GM23338 (cell line): ENCODE measurements at regions not wholly inside any gene's neighbourhood (a gene's known extent, or its start where the extent isn't known, plus 50 kb on each side); places are given as distances from the start of the nearest gene placed in this dataset.

Experiments used
- ATAC-seq: fragments of 200-7000 bp; cut with Tn5 transposase; 3 replicates; pipeline ENCODE4 v1.9.1; 2020
- DNase-seq: peaks from one replicate; pipeline ENCODE4 v3.0.0-alpha.2; 2015; ENCODE audit warnings: low spot score
- H2AFZ ChIP-seq: fragments of 200-600 bp; sonication (generic); 2 replicates; pipeline ENCODE4 v1.8.0; 2016; ENCODE audit warnings: antibody characterized with exemption, mild to moderate bottlenecking, moderate library complexity
- H3F3A ChIP-seq: fragments of 200-600 bp; sonication (generic); replicated peaks from 2 replicates; pipeline ENCODE4 v1.8.0; 2017; ENCODE audit warnings: antibody characterized with exemption, mixed run types, low read depth
- H3K27ac ChIP-seq: fragments of 200-600 bp; sonication (generic); 2 replicates; pipeline ENCODE4 v1.6.1; 2016; ENCODE audit warnings: low read depth
- H3K27me3 ChIP-seq: fragments of 200-600 bp; sonication (generic); 2 replicates; pipeline ENCODE4 v1.8.0; 2016; ENCODE audit warnings: mild to moderate bottlenecking, mixed run types, moderate library complexity; ENCODE audit not compliant: insufficient read depth
- H3K36me3 ChIP-seq: fragments of 200-600 bp; sonication (generic); 2 replicates; pipeline ENCODE4 v1.8.0; 2016; ENCODE audit warnings: mild to moderate bottlenecking; ENCODE audit not compliant: insufficient read depth
- H3K4me1 ChIP-seq: fragments of 200-600 bp; sonication (generic); 2 replicates; pipeline ENCODE4 v1.8.0; 2016; ENCODE audit warnings: mild to moderate bottlenecking, moderate library complexity; ENCODE audit not compliant: insufficient read depth
- H3K4me2 ChIP-seq: fragments of 200-600 bp; sonication (generic); 2 replicates; pipeline ENCODE4 v1.7.1; 2017; ENCODE audit warnings: mixed run types
- H3K4me3 ChIP-seq: fragments of 200-600 bp; sonication (generic); 2 replicates; pipeline ENCODE4 v1.6.1; 2016; ENCODE audit warnings: mixed run types
- H3K79me2 ChIP-seq: fragments of 200-600 bp; sonication (generic); replicated peaks from 2 replicates; pipeline ENCODE4 v1.8.0; 2017; ENCODE audit warnings: mild to moderate bottlenecking; ENCODE audit not compliant: insufficient read depth
- H3K9me2 ChIP-seq: fragments of 200-600 bp; sonication (generic); 2 replicates; pipeline ENCODE4 v1.8.0; 2017; ENCODE audit not compliant: insufficient read depth
- H4K20me1 ChIP-seq: fragments of 200-600 bp; sonication (generic); replicated peaks from 2 replicates; pipeline ENCODE4 v1.8.0; 2017; ENCODE audit warnings: mild to moderate bottlenecking; ENCODE audit not compliant: insufficient read depth
- H3K27ac Mint-ChIP-seq: 2 replicates; pipeline ENCODE4 v1.8.0; 2020; ENCODE audit warnings: inconsistent platforms, mild to moderate bottlenecking, moderate library complexity, mixed read lengths
- H3K27me3 Mint-ChIP-seq: 3 replicates; pipeline ENCODE4 v1.8.0; 2022; ENCODE audit warnings: low read depth, mild to moderate bottlenecking, moderate library complexity, mixed read lengths, inconsistent platforms; ENCODE audit not compliant: insufficient read depth, poor library complexity
- H3K36me3 Mint-ChIP-seq: 3 replicates; pipeline ENCODE4 v1.8.0; 2021; ENCODE audit warnings: low read depth, mild to moderate bottlenecking, inconsistent platforms, moderate library complexity, mixed read lengths
- H3K4me1 Mint-ChIP-seq: 3 replicates; pipeline ENCODE4 v1.8.0; 2020; ENCODE audit warnings: mild to moderate bottlenecking, inconsistent platforms, mixed read lengths
- H3K4me3 Mint-ChIP-seq: 3 replicates; pipeline ENCODE4 v1.8.0; 2021; ENCODE audit warnings: moderate library complexity, mild to moderate bottlenecking, inconsistent platforms, mixed read lengths
- H3K9me3 Mint-ChIP-seq: 3 replicates; pipeline ENCODE4 v1.8.0; 2020; ENCODE audit warnings: moderate library complexity, mild to moderate bottlenecking, inconsistent platforms, mixed read lengths
- CREB1 ChIP-seq: fragments of 250-450 bp; sonication (Bioruptor Pico); IDR thresholded peaks from 2 replicates; pipeline ENCODE4 v1.5.0; 2020; ENCODE audit warnings: low read depth, mild to moderate bottlenecking, moderate library complexity
- CTCF ChIP-seq, 2 experiments: fragments of 200-600 bp in 1 of 2; sonication (generic) in 1 of 2; conservative IDR thresholded peaks; 2 replicates each; pipeline versions ENCODE4 v1.5.1 to v1.6.1; 2016 to 2017; ENCODE audit warnings: antibody characterized with exemption in 2 of 2, low read depth in 2 of 2, mild to moderate bottlenecking in 2 of 2, moderate library complexity in 1 of 2
- ETS1 ChIP-seq: IDR thresholded peaks from 2 replicates; pipeline ENCODE4 v1.6.1; 2016; ENCODE audit warnings: antibody characterized with exemption
- EZH2 ChIP-seq: fragments of 200-600 bp; sonication (generic); IDR thresholded peaks from one replicate; pipeline ENCODE4 v1.8.0; 2017; ENCODE audit warnings: antibody characterized with exemption, mild to moderate bottlenecking, low read depth; ENCODE audit not compliant: unreplicated experiment
- EZH2phosphoT487 ChIP-seq: fragments of 200-600 bp; sonication (generic); IDR thresholded peaks from one replicate; pipeline ENCODE4 v1.8.1; 2018; ENCODE audit warnings: antibody characterized with exemption; ENCODE audit not compliant: unreplicated experiment
- JUNB ChIP-seq: IDR thresholded peaks from one replicate; pipeline ENCODE4 v1.6.1; 2016; ENCODE audit warnings: antibody characterized with exemption; ENCODE audit not compliant: unreplicated experiment
- NANOG ChIP-seq: IDR thresholded peaks from 2 replicates; pipeline ENCODE4 v1.6.1; 2016; ENCODE audit warnings: antibody characterized with exemption, borderline replicate concordance
- POLR2AphosphoS5 ChIP-seq: IDR thresholded peaks from 2 replicates; pipeline ENCODE4 v1.6.1; 2016; ENCODE audit warnings: antibody characterized with exemption, low read depth
- STAT1 ChIP-seq: IDR thresholded peaks from one replicate; pipeline ENCODE4 v1.6.1; 2016; ENCODE audit warnings: antibody characterized with exemption; ENCODE audit not compliant: unreplicated experiment
- ZNF114 ChIP-seq: fragments of 250-450 bp; sonication (Bioruptor Pico); IDR thresholded peaks from 2 replicates; pipeline ENCODE4 v1.5.0; 2020; ENCODE audit warnings: mild to moderate bottlenecking, moderate library complexity
- ZNF331 ChIP-seq: fragments of 250-450 bp; sonication (Bioruptor Pico); IDR thresholded peaks from 2 replicates; pipeline ENCODE4 v1.5.0; 2020; ENCODE audit warnings: low read depth, mild to moderate bottlenecking, moderate library complexity
- TF ChIP-seq, protein P1 (sequence below): IDR thresholded peaks from one replicate; pipeline ENCODE4 v1.6.1; 2018; ENCODE audit warnings: antibody characterized with exemption; ENCODE audit not compliant: unreplicated experiment
- TF ChIP-seq, protein P2 (sequence below): fragments of 250-450 bp; sonication (Bioruptor Pico); IDR thresholded peaks from 2 replicates; pipeline ENCODE4 v1.5.0; 2020; ENCODE audit warnings: mild to moderate bottlenecking, moderate library complexity

- no peak overlapping the region for H3K27ac ChIP-seq
- no peaks in the 10 kb centered on the region for H3K9me2 ChIP-seq
- no peaks in the 10 kb centered on the region for H3K79me2 ChIP-seq
- Mint-ChIP-seq H3K27me3 (peaks cover 2% of the 10 kb centered on the region), H3K36me3 (peaks cover 53% of the 10 kb centered on the region), H3K4me1 (no peaks in the 10 kb centered on the region), H3K9me3 (peaks cover 98% of the 10 kb centered on the region), H3K27ac (no peak overlapping the region), H3K4me3 (no peak overlapping the region)
- H3K36me3 ChIP-seq = peaks cover 3% of the 10 kb centered on the region; the same call in 1 of the 2 replicates
- no peak overlapping the region for H3K4me3 ChIP-seq
- TF ChIP-seq CTCF (conservative IDR thresholded peaks at IDR 0.05; ENCODE audit: low read depth in 2 of 2) = no peak
- TF ChIP-seq EZH2phosphoT487 = no peak
- TF ChIP-seq ZNF331 (CRISPR knock-in tag) = no peak
- no peak for TF ChIP-seq ZNF114 (CRISPR knock-in tag)
- no peak for TF ChIP-seq NANOG
- TF ChIP-seq ETS1 = no peak
- TF ChIP-seq, protein P1, sequence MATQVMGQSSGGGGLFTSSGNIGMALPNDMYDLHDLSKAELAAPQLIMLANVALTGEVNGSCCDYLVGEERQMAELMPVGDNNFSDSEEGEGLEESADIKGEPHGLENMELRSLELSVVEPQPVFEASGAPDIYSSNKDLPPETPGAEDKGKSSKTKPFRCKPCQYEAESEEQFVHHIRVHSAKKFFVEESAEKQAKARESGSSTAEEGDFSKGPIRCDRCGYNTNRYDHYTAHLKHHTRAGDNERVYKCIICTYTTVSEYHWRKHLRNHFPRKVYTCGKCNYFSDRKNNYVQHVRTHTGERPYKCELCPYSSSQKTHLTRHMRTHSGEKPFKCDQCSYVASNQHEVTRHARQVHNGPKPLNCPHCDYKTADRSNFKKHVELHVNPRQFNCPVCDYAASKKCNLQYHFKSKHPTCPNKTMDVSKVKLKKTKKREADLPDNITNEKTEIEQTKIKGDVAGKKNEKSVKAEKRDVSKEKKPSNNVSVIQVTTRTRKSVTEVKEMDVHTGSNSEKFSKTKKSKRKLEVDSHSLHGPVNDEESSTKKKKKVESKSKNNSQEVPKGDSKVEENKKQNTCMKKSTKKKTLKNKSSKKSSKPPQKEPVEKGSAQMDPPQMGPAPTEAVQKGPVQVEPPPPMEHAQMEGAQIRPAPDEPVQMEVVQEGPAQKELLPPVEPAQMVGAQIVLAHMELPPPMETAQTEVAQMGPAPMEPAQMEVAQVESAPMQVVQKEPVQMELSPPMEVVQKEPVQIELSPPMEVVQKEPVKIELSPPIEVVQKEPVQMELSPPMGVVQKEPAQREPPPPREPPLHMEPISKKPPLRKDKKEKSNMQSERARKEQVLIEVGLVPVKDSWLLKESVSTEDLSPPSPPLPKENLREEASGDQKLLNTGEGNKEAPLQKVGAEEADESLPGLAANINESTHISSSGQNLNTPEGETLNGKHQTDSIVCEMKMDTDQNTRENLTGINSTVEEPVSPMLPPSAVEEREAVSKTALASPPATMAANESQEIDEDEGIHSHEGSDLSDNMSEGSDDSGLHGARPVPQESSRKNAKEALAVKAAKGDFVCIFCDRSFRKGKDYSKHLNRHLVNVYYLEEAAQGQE = no peak
- TF ChIP-seq, protein P2, sequence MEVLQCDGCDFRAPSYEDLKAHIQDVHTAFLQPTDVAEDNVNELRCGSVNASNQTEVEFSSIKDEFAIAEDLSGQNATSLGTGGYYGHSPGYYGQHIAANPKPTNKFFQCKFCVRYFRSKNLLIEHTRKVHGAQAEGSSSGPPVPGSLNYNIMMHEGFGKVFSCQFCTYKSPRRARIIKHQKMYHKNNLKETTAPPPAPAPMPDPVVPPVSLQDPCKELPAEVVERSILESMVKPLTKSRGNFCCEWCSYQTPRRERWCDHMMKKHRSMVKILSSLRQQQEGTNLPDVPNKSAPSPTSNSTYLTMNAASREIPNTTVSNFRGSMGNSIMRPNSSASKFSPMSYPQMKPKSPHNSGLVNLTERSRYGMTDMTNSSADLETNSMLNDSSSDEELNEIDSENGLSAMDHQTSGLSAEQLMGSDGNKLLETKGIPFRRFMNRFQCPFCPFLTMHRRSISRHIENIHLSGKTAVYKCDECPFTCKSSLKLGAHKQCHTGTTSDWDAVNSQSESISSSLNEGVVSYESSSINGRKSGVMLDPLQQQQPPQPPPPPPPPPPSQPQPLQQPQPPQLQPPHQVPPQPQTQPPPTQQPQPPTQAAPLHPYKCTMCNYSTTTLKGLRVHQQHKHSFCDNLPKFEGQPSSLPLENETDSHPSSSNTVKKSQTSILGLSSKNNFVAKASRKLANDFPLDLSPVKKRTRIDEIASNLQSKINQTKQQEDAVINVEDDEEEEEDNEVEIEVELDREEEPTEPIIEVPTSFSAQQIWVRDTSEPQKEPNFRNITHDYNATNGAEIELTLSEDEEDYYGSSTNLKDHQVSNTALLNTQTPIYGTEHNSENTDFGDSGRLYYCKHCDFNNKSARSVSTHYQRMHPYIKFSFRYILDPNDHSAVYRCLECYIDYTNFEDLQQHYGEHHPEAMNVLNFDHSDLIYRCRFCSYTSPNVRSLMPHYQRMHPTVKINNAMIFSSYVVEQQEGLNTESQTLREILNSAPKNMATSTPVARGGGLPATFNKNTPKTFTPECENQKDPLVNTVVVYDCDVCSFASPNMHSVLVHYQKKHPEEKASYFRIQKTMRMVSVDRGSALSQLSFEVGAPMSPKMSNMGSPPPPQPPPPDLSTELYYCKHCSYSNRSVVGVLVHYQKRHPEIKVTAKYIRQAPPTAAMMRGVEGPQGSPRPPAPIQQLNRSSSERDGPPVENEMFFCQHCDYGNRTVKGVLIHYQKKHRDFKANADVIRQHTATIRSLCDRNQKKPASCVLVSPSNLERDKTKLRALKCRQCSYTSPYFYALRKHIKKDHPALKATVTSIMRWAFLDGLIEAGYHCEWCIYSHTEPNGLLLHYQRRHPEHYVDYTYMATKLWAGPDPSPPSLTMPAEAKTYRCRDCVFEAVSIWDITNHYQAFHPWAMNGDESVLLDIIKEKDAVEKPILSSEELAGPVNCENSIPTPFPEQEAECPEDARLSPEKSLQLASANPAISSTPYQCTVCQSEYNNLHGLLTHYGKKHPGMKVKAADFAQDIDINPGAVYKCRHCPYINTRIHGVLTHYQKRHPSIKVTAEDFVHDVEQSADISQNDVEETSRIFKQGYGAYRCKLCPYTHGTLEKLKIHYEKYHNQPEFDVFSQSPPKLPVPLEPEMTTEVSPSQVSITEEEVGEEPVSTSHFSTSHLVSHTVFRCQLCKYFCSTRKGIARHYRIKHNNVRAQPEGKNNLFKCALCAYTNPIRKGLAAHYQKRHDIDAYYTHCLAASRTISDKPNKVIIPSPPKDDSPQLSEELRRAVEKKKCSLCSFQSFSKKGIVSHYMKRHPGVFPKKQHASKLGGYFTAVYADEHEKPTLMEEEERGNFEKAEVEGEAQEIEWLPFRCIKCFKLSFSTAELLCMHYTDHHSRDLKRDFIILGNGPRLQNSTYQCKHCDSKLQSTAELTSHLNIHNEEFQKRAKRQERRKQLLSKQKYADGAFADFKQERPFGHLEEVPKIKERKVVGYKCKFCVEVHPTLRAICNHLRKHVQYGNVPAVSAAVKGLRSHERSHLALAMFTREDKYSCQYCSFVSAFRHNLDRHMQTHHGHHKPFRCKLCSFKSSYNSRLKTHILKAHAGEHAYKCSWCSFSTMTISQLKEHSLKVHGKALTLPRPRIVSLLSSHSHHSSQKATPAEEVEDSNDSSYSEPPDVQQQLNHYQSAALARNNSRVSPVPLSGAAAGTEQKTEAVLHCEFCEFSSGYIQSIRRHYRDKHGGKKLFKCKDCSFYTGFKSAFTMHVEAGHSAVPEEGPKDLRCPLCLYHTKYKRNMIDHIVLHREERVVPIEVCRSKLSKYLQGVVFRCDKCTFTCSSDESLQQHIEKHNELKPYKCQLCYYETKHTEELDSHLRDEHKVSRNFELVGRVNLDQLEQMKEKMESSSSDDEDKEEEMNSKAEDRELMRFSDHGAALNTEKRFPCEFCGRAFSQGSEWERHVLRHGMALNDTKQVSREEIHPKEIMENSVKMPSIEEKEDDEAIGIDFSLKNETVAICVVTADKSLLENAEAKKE = no peak
- no peak for TF ChIP-seq CREB1 (CRISPR knock-in tag)
- TF ChIP-seq STAT1 = no peak
- TF ChIP-seq JUNB = no peak
- TF ChIP-seq EZH2 = no peak
- no peak for TF ChIP-seq POLR2AphosphoS5
- H2AFZ ChIP-seq = no peak overlapping the region
- no peak overlapping the region for H3K4me2 ChIP-seq
- DNase-seq (no peak), ATAC-seq (no peak)
- H3K4me1 ChIP-seq = no peaks in the 10 kb centered on the region
- H3K27me3 ChIP-seq = no peaks in the 10 kb centered on the region
- no peaks in the 10 kb centered on the region for H3F3A ChIP-seq
- H4K20me1 ChIP-seq = no peaks in the 10 kb centered on the region
Observed at GRCh38 chr7:153407291-153408046, 644.7 kb upstream of the DPP6 start.
